ENCODE measurements at regions not wholly inside any gene's neighbourhood (a gene's known extent, or its start where the extent isn't known, plus 50 kb on each side); places are given as distances from the start of the nearest gene placed in this dataset.

DNA sequence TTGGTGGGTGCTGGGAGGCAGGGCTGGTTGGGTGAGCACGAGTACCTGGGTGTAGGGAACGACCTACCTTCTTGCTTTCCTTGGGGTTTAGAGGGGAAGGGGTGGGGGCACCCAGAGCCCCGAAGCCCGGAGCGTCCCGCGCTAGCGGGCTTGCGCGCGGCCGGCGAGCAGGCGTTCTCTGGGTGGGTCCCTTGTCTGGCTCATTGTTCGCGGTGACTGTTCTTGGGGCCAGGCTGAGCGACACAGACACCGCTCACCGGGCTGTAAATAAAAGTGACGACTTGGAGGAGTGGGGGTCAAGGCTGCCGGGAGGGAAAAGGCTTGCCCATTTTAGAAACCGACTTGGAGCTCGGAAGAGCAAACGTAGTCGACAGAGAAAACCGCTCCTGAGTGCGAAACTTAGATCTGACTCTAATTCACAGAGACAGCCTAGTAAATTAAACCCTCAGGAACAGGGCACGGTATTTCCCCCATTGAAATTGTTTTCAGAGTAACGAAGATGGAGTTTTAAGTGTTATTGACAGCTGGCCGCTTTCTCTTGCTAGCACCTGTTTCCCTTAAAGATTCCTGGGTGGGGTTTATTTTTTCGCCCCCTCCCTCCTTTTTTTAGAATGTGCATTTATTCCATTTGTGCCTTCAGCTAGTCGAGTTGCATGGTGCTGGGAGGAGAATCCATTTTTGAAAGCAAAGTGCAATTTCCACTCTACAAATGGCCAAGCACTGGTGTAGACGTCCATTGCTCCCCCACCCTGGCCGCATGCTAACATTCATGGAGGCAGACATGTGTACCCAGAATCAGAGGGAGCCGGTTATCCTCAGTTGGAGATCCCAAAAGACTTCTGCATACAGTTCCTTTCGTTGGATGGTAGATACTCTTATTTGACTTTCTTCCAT lies 532.1 kb upstream of the SEMA6D start:
- peak in 1 of 2 donors; percentile 1 for DNase-seq

- DNase-seq = no peak
Observed at GRCh38 chr15:47186075-47186474, 531.2 kb upstream of the SEMA6D start.

DNA sequence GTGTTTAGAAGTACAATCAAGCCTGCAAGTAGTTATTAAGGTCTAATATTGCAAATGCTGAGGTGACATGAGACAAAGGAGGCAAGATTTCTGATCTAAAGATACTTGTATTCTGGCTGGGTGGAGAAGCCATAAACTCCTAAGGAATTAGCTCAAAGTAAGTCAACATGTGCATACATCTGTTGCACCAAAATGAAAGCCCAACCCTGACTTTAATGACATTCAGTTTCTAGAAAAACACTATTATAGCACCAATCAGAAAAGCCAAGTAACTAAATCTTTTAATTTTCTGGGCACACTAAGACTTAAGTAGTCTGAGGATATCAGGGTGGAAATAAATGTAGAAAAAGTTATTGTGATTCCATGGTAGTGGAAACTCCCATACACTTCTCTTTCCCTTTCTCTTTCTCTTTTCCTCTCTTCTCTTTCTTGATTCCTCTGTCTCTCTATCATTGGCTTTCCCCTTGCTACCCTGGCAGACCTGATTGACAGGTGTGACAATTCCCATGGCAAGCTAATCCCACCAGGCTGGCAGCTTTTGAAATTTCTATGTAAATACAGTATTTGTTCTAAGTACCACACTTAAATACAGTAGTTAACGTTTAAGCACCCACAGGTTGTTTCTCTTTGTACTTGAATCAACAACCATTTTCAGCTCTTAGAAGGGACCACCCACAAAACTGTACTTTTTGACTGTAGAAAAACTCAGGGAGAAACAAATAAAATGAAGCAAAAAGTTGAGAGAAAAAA lies 528.4 kb upstream of the SEMA6D start:
- no peak for DNase-seq

DNA sequence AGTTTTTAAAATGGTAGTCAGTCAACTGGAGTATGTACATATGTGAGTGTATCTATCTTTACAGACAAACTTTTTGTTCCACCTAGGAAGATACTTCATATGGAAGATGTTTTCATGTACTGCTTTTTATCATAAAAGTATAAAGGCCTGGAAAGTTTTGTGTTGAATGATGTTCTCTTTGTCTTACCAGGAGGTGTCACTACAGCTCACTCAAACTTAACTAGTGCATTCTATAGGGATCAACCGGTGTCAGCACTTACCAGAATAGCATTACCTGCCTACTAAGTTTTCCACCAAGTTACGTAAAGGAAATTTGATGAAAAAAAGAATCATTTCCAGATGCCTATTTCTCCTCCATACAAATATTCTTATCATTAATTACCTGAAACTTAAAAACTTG lies 522.6 kb upstream of the SEMA6D start:
- no peak for DNase-seq

DNA sequence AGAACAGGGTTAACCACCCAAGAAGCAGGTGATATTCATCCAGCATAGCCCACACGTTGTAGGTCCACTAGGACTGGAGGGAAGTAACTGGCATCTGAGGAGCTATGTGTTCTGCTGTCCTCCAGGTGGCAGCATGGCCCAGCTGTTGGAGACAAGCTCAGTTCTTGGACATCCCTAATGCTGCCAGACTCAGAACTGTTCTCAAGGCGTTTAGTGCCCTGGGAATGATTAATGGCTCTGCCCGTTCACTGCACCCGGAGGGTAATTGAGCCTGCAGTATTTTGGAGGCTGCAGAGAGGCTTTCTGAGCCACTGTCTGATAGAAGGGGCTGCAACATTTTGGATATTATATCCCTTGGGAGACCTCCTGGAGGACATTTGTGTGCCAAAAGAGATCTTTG lies 521.3 kb upstream of the SEMA6D start:
- peak; percentile 37 to 61 for DNase-seq

DNA sequence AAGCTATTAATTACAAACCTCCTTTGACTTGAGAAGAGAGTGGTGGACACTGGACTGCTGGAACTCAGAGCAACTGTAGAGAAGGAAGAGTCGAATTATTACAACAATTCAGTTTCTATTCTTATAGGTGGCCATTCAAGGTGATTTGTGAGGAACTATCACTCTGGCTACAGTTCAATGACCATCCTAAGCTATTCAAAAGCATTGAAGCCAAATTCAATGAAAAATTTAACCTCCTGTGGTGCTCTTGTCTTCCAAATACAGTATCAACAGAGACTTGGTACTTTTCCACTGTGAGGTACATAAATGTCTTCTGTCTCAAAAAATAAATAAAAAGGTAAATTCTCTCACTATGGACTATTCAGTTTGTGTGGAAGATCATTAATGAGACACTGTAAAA lies 513.3 kb upstream of the SEMA6D start:
- no peak for DNase-seq

GRCh38 chr15:47206358-47206978 lies 510.8 kb upstream of the SEMA6D start:
- no peak for DNase-seq

- DNase-seq = no peak
Observed at GRCh38 chr15:47209591-47209990, 507.7 kb upstream of the SEMA6D start.

- no peak for DNase-seq
Observed at GRCh38 chr15:47212222-47213010, 504.9 kb upstream of the SEMA6D start.

DNA sequence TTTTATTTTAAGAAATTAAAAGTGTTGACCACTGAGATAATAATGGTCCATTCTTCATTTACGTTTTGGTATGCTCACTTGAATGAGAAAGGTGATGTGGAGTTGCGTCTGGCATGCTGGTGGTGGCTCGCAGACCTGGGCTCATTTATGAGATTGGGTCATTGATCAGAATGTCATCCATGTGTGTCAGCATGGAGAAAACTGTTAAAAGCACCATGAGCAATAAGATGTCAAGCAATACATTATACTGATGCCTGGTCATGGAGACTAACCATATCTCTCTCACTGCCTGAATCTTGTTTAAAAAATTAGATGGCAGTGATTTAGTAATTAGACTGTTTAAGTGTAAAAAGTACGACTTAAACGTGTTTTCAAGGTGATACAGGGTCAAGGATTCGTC lies 503.4 kb upstream of the SEMA6D start:
- no peak for DNase-seq

DNA sequence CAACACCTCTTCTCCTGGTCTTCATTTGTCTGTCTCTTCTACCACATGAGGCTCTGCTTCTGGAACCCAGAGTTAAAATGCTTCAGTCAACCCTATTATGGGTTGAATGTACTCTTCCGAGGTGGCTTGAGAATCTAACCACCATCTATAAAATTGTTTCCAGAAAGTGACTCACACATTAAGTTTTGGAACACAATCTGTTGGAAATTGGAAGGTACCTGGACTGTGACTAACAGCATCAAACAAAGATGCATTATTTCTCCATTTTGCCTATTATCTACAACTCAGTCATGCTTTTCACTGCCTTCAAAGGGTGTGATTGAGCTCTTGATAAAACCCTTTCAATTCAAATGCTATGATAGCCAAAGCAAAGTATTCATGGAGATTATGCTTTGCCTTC lies 499.0 kb upstream of the SEMA6D start:
- DNase-seq = no peak

- no peak for DNase-seq
Observed at GRCh38 chr15:47244361-47244760, 472.9 kb upstream of the SEMA6D start.

DNA sequence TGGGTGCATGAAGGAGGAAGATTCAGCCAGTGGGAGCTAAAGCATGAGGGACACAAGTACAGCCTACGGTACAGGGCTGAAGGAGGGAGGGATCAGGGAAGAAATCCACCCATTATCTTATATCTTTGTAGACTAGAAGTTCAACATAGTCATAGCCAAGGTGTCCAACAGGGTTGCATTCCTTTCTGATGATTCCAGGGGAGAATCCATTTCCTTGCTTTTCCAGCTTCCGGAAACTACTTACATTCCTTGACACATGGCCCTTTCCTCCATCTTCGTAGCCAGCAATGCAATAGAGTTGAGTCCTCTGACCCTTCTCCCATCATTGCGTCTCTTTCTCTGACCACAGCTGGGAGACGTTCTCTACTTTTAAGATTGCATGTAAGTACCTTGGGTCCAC lies 471.0 kb upstream of the SEMA6D start:
- DNase-seq = no peak

- no peak for DNase-seq
Observed at GRCh38 chr15:47258521-47258920, 458.8 kb upstream of the SEMA6D start.

DNA sequence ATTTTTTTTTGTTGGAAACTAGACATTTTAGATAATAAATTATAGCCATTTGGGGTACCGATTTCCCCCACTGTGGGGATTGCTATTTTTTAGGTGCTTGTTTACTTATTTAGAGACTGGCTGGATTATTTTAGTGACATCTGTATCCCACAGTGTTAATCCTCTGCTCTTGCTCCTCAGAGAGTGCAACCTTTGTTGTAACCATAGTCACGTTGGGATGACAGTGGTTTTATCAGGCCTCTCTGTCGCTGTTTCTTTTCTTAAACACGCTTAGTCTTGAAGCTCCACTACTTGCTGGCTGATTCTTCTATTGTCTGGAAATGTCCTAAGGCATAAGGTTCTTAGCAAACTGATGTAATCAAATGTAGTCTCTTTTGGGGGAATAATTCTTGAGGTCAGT lies 451.6 kb upstream of the SEMA6D start:
- no peak for DNase-seq

GRCh38 chr15:47266566-47266965 lies 450.7 kb upstream of the SEMA6D start:
- DNase-seq = no peak

GRCh38 chr15:47273864-47274263 lies 443.4 kb upstream of the SEMA6D start:
- no peak for DNase-seq

GRCh38 chr15:47283246-47283645 lies 434.1 kb upstream of the SEMA6D start:
- DNase-seq = no peak

- no peak for DNase-seq
Observed at GRCh38 chr15:47288794-47289193, 428.5 kb upstream of the SEMA6D start.

- no peak for DNase-seq
Observed at GRCh38 chr15:47289656-47290055, 427.6 kb upstream of the SEMA6D start.

- DNase-seq = no peak
Observed at GRCh38 chr15:47291767-47292166, 425.5 kb upstream of the SEMA6D start.

- DNase-seq = no peak
Observed at GRCh38 chr15:47292638-47293190, 424.6 kb upstream of the SEMA6D start.
